Fibroblast of skin of abdomen (primary cell): ENCODE measurements at regions not wholly inside any gene's neighbourhood (a gene's known extent, or its start where the extent isn't known, plus 50 kb on each side); places are given as distances from the start of the nearest gene placed in this dataset.
"Not testable (repeated sequence)": the region's sequence is repeated elsewhere in the genome, so short reads cannot be mapped to it uniquely, and the experiment has no call there.

ENCODE experiments used
- DNase-seq: peaks from one replicate; pipeline ENCODE4 v3.0.0-alpha.2; 2013

DNA sequence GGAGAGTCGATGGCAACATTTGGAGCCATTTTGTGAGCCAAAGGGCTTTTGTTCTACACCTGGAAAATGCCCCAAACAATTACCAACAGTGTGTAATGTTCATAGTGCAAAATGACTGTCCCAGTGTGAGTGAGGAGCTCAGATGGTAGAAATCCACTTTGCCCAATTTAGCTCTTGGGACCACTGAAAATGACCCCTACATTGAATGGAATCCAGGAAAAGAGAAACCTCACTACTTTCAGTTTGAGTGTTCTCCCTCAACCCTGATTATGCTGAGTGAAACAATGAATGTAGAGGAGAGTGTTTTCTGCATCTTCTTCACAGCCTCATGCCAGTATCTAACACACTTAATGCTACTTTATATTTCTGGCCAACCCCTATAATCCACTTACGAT, 84.9 kb upstream of the NRN1 start:
- no peak for DNase-seq

GRCh38 chr6:6090861-6091607, 84.3 kb upstream of the NRN1 start:
- DNase-seq, result no peak

GRCh38 chr6:6085928-6086668, 79.4 kb upstream of the NRN1 start:
- no peak for DNase-seq

GRCh38 chr6:6080975-6081374, 74.2 kb upstream of the NRN1 start:
- no peak for DNase-seq

- DNase-seq, result no peak
Measured at GRCh38 chr6:6074190-6074589, 67.5 kb upstream of the NRN1 start.

DNA sequence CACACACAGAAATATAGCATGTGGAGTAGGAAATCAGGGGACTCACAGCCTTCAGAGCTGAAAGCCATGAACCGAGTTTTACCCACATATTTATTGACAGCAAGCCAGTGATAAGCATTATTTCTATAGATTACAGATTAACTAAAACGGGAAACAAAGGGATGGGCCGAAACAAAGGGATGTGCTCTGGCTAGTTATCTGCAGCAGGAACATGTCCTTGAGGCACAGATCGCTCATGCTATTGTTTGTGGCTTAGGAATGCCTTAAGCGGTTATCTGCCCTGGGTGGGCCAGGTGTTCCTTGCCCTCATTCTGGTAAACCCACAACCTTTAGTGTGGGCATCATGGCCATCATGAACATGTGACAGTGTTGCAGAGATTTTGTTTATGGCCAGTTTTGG, 61.4 kb upstream of the NRN1 start:
- not testable (repeated sequence) for DNase-seq

GRCh38 chr6:6058054-6058444, 51.3 kb upstream of the NRN1 start:
- no peak for DNase-seq

DNA sequence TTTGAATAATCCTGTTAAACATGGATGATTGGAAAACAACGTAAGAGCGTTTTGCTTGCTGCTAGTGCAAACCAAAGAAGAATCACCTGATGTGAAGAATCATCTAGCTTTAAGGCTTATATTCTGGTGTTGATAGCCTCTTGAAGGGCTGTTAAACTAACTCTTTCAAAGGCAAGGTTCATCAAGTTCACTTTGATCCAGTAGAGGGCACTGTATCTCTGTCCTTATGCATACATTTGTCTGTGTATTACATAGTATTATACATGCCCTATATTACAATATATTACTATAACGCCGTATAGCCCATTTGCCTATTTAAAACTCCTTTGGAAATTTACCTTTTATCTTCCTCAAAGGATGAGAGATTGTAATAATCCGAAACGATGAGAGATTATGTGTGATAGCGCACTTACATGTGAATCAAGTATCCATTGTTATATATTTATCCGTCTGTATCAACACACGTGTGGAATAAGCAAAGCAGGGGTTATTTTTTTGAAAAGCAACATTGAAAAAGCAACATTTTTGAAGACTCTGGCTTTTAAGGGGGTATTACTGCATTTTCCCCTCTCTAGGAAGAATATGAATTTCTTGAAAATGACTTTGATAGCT, 50.8 kb upstream of the NRN1 start:
- peak; percentile 57 for DNase-seq
